D341Med (cell line): ENCODE measurements at regions not wholly inside any gene's neighbourhood (a gene's known extent, or its start where the extent isn't known, plus 50 kb on each side); places are given as distances from the start of the nearest gene placed in this dataset.
"Not testable (repeated sequence)": the region's sequence is repeated elsewhere in the genome, so short reads cannot be mapped to it uniquely, and the experiment has no call there.

Source experiments
- DNase-seq: peaks from one replicate; pipeline ENCODE4 v3.0.0; 2012; ENCODE audit warnings: low spot score

DNA sequence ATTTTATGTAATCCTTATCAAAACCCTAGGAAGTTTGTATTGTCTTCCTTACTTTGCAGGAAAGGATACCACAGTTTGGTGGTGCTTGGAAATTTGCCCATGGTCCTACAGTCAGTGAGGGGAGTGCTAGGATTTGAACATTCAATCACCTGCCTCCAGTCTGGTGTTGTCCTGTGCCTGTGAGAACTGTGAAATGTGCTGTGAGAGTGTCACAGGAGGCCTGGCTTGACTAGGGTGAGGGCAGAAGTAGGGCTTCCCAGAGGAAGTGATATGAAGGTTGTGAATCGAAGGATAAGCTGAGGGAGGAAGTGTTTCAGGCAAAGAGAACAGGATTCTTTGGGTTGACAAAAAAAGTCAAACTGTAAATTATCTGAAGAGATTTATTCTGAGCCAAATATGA, 424.4 kb downstream of the TMEM135 start:
- no peak for DNase-seq

DNA sequence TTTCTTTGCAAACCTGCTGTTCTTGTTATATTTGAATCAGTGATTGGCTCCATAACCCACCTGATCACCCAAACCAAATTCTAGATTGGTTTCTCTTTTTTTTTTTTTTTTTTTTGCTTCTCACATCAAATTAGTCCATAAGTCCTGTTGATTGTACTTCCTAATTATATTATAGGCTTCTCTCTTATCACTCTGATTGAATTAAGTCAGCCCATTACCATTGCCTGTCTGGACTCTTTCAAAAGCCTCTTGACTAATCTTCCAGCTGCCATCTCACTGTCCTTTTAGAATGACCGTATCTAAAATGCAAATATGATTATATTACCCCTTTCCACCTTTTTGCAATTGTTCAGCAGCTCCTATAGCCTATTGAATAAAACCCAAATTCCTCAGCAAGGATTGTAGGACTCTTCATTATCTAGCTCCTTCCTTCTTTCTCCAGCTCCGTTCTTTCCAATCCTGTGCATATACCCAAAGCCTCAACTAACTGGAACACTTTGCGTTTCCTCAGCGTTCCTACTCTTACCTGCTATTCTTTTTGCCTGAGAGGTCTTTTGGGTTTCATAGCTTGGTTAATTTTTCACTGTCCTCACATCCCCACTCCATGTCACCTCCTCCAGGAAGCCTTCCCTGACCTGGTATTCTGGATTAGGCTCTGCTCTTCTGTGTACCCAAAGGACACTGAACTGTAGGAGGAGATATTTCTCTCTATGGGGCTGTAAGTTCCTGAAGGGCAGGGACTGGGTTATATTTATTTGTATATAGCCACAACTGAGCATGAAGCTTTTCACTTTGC, 423.3 kb downstream of the TMEM135 start:
- no peak for DNase-seq

DNA sequence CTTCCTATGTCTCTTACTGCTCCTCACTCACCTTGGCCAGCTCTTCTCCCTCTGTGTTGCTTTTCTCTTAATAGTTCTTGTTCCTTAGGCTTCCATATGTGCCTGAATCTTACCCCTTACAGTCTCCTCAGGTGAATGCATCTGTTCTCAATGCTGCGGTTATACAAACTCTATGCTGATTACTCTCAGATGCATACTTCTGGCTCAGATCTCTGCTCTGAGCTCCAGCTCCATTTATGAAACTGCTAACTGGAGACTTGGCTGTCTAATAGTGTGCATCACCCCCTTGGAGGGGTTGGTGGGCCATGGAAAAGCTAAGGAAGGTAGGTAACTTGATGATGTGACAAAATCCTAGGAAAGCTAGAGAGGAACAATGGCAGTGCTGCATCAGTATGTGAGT, 422.5 kb downstream of the TMEM135 start:
- no peak for DNase-seq

DNA sequence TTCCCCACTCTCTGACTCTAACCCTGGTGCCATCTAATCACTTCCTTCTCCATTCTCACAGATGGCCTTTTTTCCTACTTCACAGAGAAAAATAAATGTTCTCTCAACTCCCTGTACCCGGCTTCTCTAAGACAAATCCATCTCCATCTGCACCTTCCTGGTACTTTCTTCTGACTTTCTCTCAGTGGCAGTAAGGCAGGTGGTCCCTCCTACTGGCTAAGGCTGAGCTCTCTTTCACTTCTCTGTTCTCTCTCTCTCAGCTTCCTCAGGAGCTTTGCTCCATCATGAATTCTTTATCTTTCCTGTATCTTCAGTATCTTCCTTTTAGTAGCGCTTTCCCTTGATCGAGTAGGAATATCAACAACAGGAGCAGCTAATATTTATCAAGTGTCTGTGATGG, 421.6 kb downstream of the TMEM135 start:
- DNase-seq: no peak

DNA sequence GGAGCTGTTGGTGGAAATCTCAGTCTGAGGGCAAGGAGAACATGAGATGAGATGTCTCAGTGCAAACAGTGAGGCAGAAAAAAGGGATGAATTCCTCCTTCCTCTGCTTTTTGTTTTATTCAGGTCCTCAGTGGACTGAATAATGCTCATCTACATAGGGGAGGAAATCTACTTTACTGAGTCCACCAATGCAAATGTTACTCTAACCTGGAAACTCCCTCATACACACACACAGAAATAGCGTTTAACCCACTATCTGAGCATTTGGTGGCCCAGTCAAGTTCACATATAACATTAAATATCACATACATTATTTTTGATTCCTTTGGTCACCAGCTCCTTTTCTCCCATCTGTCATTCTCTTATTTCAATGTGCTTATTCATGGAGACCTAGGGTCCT, 418.8 kb downstream of the TMEM135 start:
- DNase-seq: no peak

DNA sequence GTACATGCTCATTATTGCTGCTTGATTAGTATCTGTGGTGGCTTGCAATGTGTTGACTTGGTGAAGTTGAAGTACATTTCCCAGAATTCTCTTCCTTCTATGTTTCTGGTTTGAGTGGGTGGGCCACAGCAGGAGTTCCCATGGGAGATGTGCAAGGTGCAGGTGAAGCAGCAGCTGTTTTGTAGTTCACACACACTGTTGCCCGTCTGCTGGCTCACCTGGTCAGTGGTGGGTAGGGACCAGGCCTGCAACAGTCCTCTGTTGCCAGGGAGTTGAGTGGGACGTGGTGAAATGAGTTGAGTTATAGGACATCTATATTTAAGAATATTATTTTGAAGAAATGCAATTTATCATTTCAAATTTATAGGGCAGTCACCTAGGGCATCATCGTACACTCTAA, 417.4 kb downstream of the TMEM135 start:
- DNase-seq: no peak

DNA sequence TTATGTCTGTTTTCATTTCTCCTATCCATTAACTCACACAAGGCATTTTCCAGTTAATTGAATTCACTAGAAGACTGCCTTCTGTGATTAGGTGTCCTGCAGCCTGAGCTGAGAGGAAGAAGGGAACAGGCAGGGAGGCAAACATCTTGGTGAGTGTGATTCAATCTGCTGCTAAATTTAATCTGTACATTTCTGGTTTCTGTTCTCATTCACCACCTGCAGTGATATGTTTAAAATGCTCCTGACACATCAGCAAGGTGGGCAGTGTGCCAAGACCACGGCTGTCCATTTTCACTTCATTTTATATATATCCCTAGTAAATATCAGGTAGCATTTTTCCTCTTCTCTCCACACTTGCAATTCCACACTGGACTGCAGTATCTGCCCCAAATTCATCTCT, 416.5 kb downstream of the TMEM135 start:
- no peak for DNase-seq

DNA sequence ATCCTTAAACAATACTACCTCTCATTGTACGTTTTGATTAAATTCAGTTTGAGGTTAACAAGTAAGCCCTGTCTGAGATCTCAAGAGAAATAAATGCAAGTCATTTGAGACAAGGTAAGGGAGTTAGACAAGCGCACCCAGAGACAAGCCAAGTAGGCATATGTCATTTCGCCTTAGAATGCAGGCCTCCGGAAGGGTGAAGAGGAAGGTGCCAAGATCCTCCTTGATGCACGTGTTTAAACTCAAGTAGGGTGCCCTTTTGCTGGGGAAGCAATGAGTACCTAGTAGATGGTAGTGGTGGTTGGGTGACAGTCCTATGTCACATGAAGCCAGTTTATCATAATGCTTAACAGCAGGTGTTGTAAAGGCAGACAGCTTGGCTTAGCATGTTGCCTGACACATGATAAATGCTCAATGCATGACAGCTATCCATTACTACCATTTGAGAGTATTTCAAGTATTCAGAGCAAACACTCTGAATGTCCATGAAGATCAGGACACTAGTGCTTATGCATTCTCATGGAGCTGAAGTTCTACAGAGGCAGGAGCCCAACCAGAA, 415.9 kb downstream of the TMEM135 start:
- no peak for DNase-seq

DNA sequence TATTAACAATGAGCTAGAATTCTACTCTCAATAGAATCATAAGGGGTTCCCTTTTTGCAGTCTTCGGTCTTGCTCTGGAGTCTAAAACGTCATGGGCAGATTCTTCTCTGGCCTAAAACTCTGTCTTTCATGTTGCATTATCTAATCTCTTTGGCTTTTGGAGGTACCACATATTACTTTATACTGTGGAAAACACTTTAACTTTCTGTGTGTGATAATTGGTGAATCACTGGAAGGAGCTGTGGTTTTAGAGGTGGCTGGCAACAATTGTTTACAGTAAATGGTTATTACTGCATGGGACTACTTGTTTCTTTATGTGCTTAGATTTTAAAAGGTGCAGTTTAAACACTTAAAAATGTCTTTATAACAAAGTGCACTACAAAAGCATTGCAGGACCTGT, 414.3 kb downstream of the TMEM135 start:
- DNase-seq: not testable (repeated sequence)

DNA sequence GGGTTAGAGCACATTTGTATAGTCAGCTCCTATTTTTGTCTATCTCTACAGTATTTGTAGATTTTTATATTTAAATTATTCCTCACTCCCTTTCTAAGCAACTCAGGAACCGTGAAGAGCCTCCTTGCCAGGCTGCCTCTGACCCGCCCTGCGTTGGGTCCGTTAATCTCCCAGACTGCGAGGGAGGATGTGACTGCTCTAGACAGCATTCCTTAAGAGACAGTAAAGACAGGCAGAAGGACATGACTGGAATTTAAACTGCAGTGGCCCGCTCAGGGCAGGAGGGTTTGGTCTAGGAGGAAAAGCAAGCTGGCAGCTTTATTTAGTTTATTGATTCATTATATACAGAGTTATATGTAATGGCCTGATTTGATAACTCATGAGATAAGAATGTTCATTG, 413.7 kb downstream of the TMEM135 start:
- no peak for DNase-seq

DNA sequence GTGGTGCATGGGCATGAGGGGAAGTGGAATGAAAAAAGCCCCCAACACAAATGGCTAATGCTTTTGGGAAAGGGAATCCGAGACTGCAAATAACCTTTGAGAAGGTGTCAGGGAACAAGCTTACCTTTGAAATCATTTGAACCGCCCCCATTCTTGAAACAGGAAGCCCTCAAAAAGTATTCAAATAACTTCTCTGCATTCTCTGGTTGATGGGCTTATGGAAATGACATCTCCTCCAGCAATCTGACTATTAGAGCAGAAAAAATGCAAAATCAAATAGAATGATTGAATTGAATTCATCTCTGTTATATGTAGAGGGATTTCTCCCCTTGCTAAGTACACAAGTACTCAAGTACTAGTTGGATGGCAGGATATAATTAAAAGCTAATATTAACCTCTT, 409.9 kb downstream of the TMEM135 start:
- no peak for DNase-seq

DNA sequence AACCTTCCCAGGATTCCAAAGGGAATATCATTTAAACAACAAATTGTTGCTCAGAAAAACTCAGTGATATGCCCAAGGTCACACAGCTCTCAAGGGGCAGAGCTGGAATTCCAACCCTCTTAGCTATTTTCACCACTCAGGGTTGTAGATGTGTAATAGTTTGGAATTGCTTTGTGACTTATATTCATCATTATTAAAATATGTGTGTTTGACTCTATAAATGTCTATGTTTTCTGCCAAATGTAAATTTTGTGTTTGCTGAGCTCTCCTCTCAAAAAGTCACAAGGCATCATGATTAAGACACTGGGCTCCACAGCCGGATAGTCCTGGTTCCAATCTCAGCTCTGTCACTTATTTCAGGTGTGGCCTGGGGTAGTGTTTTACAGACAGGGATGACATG, 407.3 kb downstream of the TMEM135 start:
- DNase-seq: no peak

DNA sequence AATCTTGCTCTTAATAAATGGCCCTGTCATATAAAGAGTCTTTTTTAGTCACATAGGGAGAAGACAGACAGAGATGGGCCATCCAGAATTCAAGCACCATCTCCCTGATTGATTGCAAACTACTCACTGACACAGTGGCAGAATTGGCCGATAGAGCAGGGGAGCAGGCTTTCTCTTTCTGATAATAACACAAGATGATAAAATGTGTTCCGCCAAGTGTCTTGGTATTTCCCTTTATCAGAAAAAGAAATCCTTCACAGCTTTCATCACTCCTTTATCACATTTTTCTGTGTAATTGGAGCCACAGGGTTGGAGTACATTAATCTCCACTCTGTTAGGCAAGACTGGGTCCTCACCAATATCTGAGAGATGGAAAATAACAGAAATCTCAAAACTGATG, 406.0 kb downstream of the TMEM135 start:
- DNase-seq: no peak

DNA sequence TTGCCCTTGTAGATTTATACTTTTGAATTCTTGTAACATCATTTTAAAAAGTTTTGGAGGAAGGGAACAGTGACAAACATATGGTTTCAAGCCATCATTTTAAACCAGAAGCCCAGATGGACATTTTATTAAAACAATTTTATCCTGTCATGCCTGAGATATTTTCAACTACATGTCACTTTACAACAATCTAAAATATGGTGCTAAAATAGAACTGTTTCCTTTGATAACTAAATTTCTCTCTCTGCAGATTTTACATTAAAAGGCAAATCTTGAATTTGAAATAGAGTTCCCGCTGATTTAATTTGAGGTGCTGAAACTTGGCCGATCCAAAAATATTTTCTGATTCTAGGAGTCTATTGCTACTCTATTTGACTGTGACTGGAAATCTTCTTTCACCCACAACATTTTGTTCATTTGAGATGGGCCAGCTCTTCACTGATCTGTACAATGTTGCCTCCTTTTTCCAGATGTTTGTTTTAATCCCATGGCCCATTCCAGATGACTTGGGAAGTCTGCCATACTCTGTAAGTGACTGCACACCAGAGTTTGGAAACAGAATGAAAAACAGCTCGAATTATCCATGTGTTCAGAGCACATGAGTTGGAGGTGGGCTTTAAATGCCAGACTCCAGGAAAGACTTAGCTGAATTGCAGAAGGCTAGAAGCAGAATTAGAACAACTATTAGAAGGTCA, 402.5 kb downstream of the TMEM135 start:
- DNase-seq: no peak

DNA sequence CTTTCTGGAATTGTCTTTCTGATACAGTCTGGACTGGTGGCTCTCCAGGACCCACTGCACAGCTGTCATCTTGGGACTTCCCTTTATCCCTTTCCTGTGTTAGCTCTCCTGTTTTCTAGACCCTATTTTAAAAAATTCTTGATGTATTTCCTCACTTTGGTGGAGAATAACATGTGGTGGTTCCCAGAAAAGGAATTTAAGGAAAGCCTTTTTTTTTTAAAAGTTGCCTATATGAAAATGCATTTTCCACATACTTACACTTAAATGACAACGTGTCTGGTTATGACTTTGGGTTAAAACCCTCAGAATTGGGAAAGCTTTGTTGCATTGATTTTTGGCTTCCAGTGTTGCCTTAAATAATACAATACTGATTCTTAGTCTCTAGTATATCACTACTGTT, 400.7 kb downstream of the TMEM135 start:
- no peak for DNase-seq

DNA sequence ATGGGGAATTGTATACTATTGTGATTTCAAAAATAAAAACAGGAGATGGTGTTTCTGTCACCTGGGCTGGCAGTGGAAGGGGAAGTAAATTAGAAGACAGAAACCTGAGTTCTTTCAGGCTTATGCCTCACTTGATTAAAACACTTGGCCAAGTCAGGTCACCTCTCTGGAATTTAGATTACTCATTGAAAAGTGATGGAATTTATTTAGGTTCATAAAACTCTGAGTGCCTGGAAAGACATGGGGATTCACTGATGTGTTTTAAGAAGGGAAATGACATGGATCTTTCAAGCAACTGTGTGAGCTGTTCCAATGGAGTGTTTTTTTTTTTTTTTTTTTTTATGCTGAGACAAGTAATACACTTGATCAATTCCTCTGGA, 400.1 kb downstream of the TMEM135 start:
- no peak for DNase-seq

DNA sequence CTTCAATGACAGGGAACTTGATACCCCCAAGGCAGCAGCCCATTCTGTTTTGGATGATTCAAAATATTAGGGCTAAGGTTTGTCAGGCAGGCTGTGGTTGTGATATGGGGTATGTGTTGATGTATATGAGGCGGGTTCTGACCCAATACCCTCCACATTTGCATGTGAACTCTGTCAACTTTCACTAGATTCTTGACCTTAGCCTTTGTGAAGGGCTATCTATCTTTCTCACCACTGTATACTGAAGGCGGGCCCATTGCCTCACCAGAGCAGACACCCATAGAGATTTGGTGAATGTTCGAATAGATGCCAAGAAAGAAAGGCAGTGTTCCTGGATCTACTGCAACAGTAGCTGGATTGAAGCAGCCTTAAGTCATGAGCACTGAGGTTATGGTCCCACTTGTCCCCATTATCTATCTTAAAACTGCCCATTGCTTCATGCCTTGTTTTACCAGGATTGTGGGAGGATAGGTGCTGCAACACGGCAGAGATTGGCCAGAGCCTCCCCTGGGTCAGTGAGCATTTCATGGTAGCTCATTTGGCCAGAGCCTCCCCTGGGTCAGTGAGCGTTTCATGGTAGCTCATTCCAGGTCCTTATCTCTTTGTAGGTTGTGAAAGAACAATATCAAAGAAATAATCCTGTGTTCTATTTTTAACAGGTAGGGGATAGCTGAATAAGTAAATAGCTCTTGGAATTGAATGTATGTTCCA, 399.6 kb downstream of the TMEM135 start:
- DNase-seq: no peak

DNA sequence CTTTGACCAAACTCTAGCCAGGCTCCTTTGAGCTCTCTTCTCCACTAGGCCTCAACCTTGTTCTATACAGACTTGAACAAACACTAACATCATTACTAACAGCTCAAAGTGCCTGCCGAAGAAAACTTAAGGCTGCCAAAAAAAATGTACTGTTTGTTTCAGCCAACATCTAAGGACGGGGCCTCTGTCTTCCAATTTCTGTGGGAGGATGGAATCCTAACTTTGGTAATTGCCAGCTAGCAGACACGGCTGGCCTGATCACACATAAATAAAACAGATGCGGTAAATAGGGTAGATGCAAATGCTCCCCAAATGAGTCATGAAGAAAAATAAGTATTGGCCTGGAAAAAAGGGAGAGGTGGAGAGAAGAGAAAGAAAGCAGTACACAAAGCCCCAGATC, 394.3 kb downstream of the TMEM135 start:
- DNase-seq: no peak

DNA sequence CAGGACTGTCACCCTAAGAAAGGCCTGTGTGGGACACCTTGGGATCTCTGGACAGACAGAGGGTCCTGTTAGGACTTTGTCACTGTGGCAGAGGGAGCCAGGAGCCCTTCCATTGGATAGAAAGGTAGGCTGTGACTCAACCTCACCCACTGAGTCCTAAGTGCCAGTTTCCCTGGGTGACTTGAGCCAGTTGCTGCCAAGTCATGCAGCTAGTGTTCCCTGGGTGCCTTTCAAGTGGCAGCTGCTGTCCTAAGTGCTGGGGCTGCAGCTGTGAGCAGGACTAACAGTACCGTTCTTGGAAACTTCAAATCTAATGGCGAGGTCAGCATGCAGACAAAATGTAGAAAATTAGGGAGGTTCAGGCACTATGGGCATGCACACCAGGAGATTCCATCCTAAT, 393.7 kb downstream of the TMEM135 start:
- no peak for DNase-seq

DNA sequence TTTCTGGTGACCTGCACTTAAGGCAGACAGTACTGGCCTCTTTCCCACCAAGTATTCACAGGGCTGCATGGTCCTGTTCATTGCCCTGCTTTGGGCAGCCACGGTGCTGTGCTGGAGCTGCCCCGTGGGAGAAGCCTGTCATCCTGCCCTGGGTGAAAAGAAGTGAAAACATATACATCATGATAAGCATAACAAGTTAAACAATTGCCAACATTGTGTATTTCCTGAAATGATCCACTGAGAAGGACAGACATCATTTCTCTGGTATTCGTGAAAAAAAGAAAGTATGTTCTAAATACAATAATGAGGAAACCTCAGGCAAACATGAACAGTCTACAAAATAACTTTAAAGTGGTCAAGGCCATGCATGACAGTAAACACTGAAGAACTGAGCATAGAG, 393.1 kb downstream of the TMEM135 start:
- no peak for DNase-seq

DNA sequence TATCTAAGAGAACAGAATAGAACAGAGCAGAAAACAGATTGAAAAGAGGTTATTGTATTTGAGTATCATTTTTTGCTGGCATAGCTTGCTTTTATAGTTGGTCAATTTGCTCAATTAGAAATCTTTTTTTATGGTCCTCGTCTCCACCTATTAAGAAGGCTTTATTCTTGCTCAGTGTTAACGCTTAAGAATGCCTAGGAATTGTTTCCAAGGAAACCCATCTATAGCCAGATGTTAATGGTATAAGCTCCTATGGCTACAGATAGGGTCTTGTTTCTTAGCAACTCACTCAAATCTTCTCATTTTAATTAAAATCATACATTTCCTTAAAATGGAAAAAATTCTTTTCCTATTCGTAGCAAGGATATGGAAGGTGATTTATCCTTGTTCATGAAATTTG, 392.3 kb downstream of the TMEM135 start:
- DNase-seq: no peak

DNA sequence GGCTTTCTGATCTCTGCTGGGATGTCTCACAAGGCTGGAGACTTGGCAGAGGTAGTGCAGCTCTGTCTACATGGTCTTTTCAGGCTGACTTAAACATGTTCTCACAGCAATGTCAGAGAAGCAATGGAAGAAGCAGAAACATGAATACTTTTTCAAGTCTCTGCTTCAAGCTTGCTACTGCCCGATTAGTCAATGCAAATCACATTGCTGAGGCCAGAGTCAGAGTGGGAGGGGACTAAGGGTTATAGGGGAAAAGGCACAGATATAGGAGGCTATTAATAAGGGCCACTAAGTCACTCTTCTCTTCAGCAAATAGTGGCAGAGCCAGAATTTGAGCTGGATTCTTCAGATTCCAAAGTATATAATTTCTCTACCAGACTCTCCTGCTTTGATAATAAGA, 390.5 kb downstream of the TMEM135 start:
- DNase-seq: no peak

DNA sequence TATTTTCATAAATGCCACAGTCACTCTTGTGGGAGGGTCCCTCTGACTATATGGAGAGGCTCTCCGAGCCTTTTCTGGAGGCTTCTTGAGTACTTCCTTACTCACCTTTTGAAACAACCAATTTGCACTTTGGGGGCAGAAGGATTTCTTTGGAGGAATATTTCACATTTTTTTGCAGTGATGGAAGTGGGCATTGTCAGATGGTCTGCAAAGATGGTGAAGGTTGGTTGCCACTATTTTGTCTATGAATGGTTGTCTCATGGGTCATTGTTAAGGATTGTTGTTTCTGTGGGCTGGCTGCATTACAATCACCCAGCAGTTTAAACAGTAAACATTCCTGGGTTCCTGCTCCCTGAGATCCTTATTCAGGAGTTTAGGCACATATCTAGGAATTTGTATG, 388.2 kb downstream of the TMEM135 start:
- no peak for DNase-seq
